Gastrocnemius medialis (tissue), 4 donors: ENCODE measurements at regions not wholly inside any gene's neighbourhood (a gene's known extent, or its start where the extent isn't known, plus 50 kb on each side); places are given as distances from the start of the nearest gene placed in this dataset.
A peak's percentile ranks its signal among the peaks of the same experiment; 100 is the strongest.

Experiments
- ATAC-seq, 2 donors: fragments of 150-250 bp; one replicate each; pipeline ENCODE4 v1.9.1; 2016
- DNase-seq, 2 donors: peaks; one replicate each; pipeline ENCODE4 v3.0.0-alpha.2; 2019
- H3K27ac ChIP-seq, 4 donors: fragments of 200-600 bp; sonication (generic); 1 replicate in 1 of 4; 2 replicates in 3 of 4; pipeline ENCODE4 v1.5.1; 2016 to 2018; ENCODE audit warnings: mild to moderate bottlenecking in 2 of 4, moderate library complexity in 1 of 4
- H3K27me3 ChIP-seq, 3 donors: fragments of 200-600 bp; sonication (generic) in 2 of 3; 1 replicate in 1 of 3; 2 replicates in 2 of 3; pipeline versions ENCODE4 v1.5.1 to v1.6.0; 2016 to 2019; ENCODE audit warnings: mild to moderate bottlenecking in 1 of 3, moderate library complexity in 1 of 3
- H3K36me3 ChIP-seq, 2 donors: fragments of 200-600 bp; sonication (generic) in 1 of 2; one replicate each; pipeline ENCODE4 v1.5.1; 2017 to 2018
- H3K4me1 ChIP-seq, 2 donors: fragments of 200-600 bp; sonication (generic) in 1 of 2; one replicate each; pipeline ENCODE4 v1.5.1; 2016 to 2017; ENCODE audit warnings: mild to moderate bottlenecking in 2 of 2
- H3K4me3 ChIP-seq, 4 donors: fragments of 200-600 bp; sonication (generic) in 3 of 4; 1 replicate in 1 of 4; 2 replicates in 3 of 4; pipeline ENCODE4 v1.5.1; 2016 to 2019; ENCODE audit warnings: mild to moderate bottlenecking in 2 of 4
- H3K9me3 ChIP-seq, 3 donors: fragments of 200-600 bp; sonication (generic) in 2 of 3; 1 replicate in 1 of 3; 2 replicates in 2 of 3; pipeline ENCODE4 v1.5.1; 2016 to 2019
- POLR2A ChIP-seq, 2 donors: fragments of 450-650 bp; IDR thresholded peaks; one replicate each; pipeline ENCODE4 v1.6.1; 2017; ENCODE audit warnings: antibody characterized with exemption in 2 of 2, mild to moderate bottlenecking in 2 of 2, moderate library complexity in 2 of 2
- in situ Hi-C, 4 donors: fragments of 200-750 bp; cut with MboI; loops; one replicate each; pipeline versions ENCODE4 v1.15.0 to v1.8.0; 2017; ENCODE audit warnings: low sequenced_read_pairs in 4 of 4
- intact Hi-C: fragments of 100-400 bp; cut with DNase I; formaldehyde crosslinking; loops from one replicate; pipeline ENCODE4 v1.15.1; 2023; ENCODE audit warnings: low total_unique reads
- TF ChIP-seq, protein P1 (sequence below), 5 experiments: fragments of 450-650 bp in 3 of 5; fragments of 200-600 bp in 2 of 5; sonication (generic) in 2 of 5; IDR thresholded peaks in 4 of 5; conservative IDR thresholded peaks in 1 of 5; 1 replicate in 4 of 5; 2 replicates in 1 of 5; pipeline ENCODE4 v1.5.1; 2016 to 2019; ENCODE audit warnings: antibody characterized with exemption in 5 of 5, mild to moderate bottlenecking in 3 of 5, moderate library complexity in 3 of 5

DNA sequence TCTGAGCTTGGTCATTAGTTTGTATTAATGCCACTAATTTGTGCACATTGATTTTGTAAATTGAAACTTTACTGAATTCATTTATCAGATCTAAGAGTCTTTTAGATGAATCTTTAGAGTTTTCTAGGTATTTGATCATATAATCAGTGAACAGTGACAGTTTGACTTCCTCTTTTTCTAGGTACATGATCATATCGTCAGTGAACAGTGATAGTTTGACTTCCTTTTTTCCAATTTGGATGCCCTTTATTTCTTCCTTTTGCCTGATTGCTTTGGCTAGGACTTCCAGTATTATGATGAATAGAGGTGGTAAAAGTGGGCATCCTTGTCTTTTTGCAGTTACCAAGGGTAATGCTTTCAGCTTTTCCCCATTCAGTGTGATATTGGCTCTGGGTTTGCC, 421.4 kb upstream of the CPXCR1 start:
- intact Hi-C loops: no loop called here
- no peak for DNase-seq

DNA sequence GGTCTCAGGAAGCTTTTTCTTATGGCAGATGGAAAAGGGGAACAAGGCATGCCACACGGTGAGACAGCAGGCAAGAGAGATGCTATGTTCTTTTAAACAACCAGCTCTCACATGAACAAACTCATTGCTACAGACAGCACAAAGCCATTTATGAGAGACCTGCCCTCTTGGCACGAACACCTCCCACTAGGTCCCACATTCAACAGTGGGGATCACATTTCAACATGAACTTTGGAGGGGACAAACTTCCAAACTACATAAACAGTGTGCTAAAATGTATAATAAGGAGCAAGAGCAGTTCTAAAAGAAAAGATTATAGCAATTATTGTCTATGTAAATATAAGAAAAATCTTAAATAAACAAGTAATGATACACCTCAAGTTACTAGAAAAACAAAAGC, 391.8 kb upstream of the CPXCR1 start:
- no peaks in the 10 kb centered on the region for H3K27me3 ChIP-seq
- intact Hi-C loops: no loop called here
- ATAC-seq: no peak
- H3K9me3 ChIP-seq: no peaks in the 10 kb centered on the region
- no peak overlapping the region for H3K4me3 ChIP-seq
- TF ChIP-seq, protein P1, sequence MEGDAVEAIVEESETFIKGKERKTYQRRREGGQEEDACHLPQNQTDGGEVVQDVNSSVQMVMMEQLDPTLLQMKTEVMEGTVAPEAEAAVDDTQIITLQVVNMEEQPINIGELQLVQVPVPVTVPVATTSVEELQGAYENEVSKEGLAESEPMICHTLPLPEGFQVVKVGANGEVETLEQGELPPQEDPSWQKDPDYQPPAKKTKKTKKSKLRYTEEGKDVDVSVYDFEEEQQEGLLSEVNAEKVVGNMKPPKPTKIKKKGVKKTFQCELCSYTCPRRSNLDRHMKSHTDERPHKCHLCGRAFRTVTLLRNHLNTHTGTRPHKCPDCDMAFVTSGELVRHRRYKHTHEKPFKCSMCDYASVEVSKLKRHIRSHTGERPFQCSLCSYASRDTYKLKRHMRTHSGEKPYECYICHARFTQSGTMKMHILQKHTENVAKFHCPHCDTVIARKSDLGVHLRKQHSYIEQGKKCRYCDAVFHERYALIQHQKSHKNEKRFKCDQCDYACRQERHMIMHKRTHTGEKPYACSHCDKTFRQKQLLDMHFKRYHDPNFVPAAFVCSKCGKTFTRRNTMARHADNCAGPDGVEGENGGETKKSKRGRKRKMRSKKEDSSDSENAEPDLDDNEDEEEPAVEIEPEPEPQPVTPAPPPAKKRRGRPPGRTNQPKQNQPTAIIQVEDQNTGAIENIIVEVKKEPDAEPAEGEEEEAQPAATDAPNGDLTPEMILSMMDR (IDR thresholded peaks at IDR 0.05 in 4 of 5, conservative IDR thresholded peaks at IDR 0.05 in 1 of 5): no peak
- TF ChIP-seq POLR2A (IDR thresholded peaks at IDR 0.05): no peak
- H3K36me3 ChIP-seq: no peaks in the 10 kb centered on the region
- no peak overlapping the region for H3K27ac ChIP-seq
- no peak for DNase-seq
- H3K4me1 ChIP-seq: no peaks in the 10 kb centered on the region
- in situ Hi-C loops: no loop called here

More for the DNA sequence above, 421.4 kb upstream of the CPXCR1 start:
- Histone ChIP-seq H3K4me1 (no peaks in the 10 kb centered on the region), H3K27me3 (no peaks in the 10 kb centered on the region), H3K9me3 (no peaks in the 10 kb centered on the region), H3K36me3 (no peaks in the 10 kb centered on the region), H3K4me3 (no peak overlapping the region), H3K27ac (no peak overlapping the region)
- in situ Hi-C loops: no loop called here
- ATAC-seq: no peak
- TF ChIP-seq, protein P1 (IDR thresholded peaks at IDR 0.05 in 4 of 5, conservative IDR thresholded peaks at IDR 0.05 in 1 of 5): no peak
- TF ChIP-seq POLR2A (IDR thresholded peaks at IDR 0.05): no peak

DNA sequence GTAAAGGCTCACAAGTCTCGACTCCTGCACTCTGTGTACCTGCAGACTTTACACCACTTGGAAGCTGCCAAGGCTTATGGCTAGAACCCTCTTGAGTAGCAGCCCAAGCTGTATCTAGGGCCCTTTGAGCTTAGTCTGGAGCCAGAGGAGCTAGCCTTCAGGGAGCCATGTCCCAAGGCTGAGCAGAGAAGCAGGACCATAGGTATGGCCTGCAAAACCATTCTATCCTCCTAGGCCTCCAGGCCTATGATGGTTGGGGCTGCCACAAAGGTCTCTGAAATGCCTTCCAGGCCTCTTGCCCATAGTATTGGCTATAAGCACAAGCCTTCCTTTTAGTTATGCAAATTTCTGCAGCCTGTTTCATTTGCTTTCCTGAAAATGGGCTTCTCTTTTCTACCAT, 380.7 kb upstream of the CPXCR1 start:
- no peaks in the 10 kb centered on the region for H3K4me1 ChIP-seq
- no peaks in the 10 kb centered on the region for H3K27me3 ChIP-seq
- in situ Hi-C loops (no loop called here), intact Hi-C loops (no loop called here)
- TF ChIP-seq, protein P1 (IDR thresholded peaks at IDR 0.05 in 4 of 5, conservative IDR thresholded peaks at IDR 0.05 in 1 of 5): no peak
- TF ChIP-seq POLR2A (IDR thresholded peaks at IDR 0.05): no peak
- H3K4me3 ChIP-seq: no peak overlapping the region
- ATAC-seq: no peak
- no peaks in the 10 kb centered on the region for H3K9me3 ChIP-seq
- no peaks in the 10 kb centered on the region for H3K36me3 ChIP-seq
- DNase-seq: no peak
- no peak overlapping the region for H3K27ac ChIP-seq

DNA sequence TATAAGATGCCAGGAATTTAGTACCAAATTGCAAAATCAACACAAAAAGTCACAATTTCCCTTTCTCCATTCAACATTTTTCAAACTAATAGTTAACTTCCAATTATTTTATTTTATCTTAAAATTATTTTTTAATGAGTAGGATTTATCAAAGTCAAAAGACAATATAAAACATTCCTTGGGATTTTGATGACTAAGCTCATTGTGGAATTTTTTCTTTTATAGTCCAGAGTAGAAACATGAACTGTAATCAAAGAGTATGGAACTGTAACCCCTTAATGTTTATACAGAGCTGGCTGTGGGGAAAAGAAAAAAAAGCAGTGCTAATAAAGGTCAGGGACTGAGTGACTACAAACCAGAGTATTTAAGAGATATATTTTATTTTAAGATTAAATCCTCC, 368.6 kb upstream of the CPXCR1 start:
- in situ Hi-C loops: no loop called here
- H3K27ac ChIP-seq: no peak overlapping the region
- H3K9me3 ChIP-seq: no peaks in the 10 kb centered on the region
- H3K4me3 ChIP-seq: no peak overlapping the region
- no peaks in the 10 kb centered on the region for H3K27me3 ChIP-seq
- ATAC-seq (no peak), DNase-seq (no peak)
- intact Hi-C loops: no loop called here
- H3K36me3 ChIP-seq: no peaks in the 10 kb centered on the region
- TF ChIP-seq, protein P1 (IDR thresholded peaks at IDR 0.05 in 4 of 5, conservative IDR thresholded peaks at IDR 0.05 in 1 of 5): no peak
- TF ChIP-seq POLR2A (IDR thresholded peaks at IDR 0.05): no peak
- no peaks in the 10 kb centered on the region for H3K4me1 ChIP-seq

DNA sequence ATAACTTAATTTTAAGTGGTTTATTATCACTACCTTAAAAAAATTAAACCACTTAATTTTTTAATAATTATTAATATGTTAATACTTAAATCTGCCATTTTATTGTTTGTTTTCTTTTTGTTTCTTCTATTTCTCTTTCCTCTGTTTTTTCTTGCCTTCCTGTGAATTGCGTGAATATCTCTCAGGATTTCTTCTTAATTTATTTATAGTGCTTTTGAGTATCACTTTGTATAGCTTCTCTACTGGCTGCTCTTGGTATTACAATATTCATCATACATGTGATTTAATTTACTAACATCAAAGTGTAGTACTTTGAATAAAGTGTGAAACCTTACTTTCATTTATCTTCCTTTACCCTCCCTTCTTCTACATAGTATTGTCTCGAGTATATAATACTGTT, 349.5 kb upstream of the CPXCR1 start:
- no peak overlapping the region for H3K4me3 ChIP-seq
- intact Hi-C loops: no loop called here
- in situ Hi-C loops: no loop called here
- no peaks in the 10 kb centered on the region for H3K27me3 ChIP-seq
- H3K36me3 ChIP-seq: no peaks in the 10 kb centered on the region
- ATAC-seq (no peak), DNase-seq (no peak)
- no peaks in the 10 kb centered on the region for H3K4me1 ChIP-seq
- no peaks in the 10 kb centered on the region for H3K9me3 ChIP-seq
- H3K27ac ChIP-seq: no peak overlapping the region
- TF ChIP-seq POLR2A (IDR thresholded peaks at IDR 0.05): no peak
- TF ChIP-seq, protein P1 (IDR thresholded peaks at IDR 0.05 in 4 of 5, conservative IDR thresholded peaks at IDR 0.05 in 1 of 5): peak in 1 of 5 experiments; percentile 21
